ENCODE measurements at regions not wholly inside any gene's neighbourhood (a gene's known extent, or its start where the extent isn't known, plus 50 kb on each side); places are given as distances from the start of the nearest gene placed in this dataset.
"Not testable (repeated sequence)": the region's sequence is repeated elsewhere in the genome, so short reads cannot be mapped to it uniquely, and the experiment has no call there.

- no peak for DNase-seq (ENCODE audit: low read depth)
Observed at GRCh38 chr14:25699981-25700380, 650.0 kb upstream of the STXBP6 start.

DNA sequence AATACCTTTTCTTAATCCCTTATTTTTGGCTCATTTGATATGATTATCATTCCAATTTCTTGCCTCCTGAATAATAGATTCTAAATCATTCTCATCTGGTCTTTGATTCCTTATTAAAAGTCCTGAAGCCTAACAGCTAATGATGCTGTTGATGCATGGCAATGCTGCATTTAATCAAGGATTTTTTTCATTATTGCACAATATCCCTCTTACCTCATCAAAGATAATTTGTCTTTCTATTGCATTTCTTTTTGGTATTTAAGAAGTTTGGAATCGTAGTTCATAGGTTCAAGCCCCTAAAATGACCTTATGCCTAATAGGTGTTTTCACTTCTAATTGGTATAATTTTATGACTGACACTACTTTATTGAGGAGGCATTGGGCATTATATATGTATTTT lies 648.2 kb upstream of the STXBP6 start:
- no peak for DNase-seq (ENCODE audit: low read depth)

- no peak for DNase-seq (ENCODE audit: low read depth)
Observed at GRCh38 chr14:25696176-25696575, 646.2 kb upstream of the STXBP6 start.

- DNase-seq (ENCODE audit: low read depth): no peak
Observed at GRCh38 chr14:25685004-25685403, 635.1 kb upstream of the STXBP6 start.

- DNase-seq (ENCODE audit: low read depth): no peak
Observed at GRCh38 chr14:25680934-25681333, 631.0 kb upstream of the STXBP6 start.

DNA sequence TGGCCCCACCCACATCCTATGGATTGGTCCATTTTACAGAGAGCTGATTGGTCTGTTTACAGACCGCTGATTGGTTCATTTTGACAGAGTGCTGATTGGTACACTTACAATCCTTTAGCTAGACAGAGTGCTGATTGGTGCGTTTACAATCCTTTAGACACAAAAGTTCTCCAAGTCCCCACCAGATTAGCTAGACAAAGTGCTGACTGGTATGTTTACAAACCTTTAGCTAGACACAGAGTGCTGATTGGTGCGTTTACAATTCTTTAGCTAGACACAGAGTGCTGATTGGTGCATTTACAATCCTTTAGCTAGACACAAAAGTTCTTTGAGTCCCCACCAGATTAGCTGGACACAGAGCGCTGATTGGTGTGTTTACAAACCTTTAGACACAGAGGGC lies 630.6 kb upstream of the STXBP6 start:
- DNase-seq (ENCODE audit: low read depth): not testable (repeated sequence)

DNA sequence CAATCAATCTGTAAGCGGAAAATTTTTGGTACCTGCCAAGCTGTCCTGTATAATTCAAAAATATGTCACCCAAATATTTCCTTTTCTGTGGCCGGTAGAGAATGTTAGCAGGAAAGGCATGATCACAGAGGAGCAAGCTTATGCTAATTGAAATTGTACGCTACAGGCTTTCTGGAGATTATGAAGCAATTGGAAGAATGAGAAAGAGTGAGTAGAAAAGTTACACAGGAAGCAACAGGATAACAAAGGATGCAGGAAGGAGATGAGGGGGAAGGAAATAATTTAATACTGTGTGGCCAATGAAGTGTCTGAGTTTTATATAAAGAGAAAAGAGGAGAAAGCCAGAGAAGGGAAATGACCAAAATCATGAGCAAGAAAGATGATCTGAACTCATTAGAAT lies 627.2 kb upstream of the STXBP6 start:
- no peak for DNase-seq (ENCODE audit: low read depth)

DNA sequence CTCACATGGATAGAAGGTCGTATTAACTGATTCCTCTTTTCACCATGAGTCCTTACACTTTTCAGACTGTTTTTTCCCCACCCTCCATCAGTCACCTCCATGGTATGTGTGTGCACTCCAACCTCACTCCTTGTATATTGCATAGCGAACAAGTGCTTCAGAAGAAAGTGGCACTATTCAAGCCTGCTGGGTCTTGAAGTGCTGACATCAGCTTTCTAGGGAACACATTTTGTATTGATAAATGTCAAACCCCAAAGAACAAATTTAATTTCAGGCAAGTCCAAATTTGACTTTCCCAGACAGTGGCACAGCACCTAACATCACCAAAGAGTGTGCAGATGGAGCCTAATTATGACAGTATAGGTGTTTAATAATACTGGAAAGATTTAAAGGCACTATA lies 617.4 kb upstream of the STXBP6 start:
- DNase-seq (ENCODE audit: low read depth): no peak

DNA sequence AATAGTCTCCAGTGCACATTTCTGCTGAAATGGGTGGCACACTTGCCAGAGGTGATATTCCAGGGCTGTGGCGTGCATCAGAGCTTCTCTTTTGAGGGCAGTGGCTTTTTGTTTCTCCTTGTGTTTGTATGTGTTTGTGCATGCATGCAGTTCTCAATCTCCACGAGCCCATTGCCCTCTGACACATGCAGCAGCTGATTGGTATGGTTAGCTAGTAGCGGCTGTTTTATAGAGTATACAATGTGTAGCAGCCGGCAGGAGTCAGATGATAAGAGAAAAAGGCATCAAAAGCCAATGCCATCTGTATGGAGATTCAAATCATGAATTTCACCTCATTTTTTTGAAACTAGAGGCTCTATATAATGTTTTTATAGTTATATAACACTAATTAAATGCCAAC lies 616.9 kb upstream of the STXBP6 start:
- no peak for DNase-seq (ENCODE audit: low read depth)

- no peak for DNase-seq (ENCODE audit: low read depth)
Observed at GRCh38 chr14:25658988-25659387, 609.0 kb upstream of the STXBP6 start.

GRCh38 chr14:25630447-25630846 lies 580.5 kb upstream of the STXBP6 start:
- no peak for DNase-seq (ENCODE audit: low read depth)

DNA sequence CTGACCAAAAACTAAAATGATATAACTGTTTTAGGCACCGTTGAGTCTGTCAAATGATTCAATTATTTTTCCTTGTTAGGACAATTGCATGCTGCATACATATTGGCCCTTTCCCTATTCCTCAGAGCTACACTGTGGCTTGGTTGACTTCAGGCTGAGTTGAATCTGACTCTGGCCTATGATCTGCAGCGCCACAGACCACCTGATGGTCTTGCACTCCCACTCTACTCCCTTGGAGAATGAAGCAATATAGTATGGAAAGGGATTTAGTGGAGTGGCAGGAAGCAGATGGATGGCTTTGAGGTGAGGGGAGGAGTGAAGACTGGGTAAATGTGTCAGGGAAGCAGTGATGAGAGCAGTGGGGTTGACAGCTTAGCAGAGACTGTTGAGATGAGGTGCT lies 579.0 kb upstream of the STXBP6 start:
- DNase-seq (ENCODE audit: low read depth): no peak

GRCh38 chr14:25628390-25628789 lies 578.4 kb upstream of the STXBP6 start:
- no peak for DNase-seq (ENCODE audit: low read depth)

DNA sequence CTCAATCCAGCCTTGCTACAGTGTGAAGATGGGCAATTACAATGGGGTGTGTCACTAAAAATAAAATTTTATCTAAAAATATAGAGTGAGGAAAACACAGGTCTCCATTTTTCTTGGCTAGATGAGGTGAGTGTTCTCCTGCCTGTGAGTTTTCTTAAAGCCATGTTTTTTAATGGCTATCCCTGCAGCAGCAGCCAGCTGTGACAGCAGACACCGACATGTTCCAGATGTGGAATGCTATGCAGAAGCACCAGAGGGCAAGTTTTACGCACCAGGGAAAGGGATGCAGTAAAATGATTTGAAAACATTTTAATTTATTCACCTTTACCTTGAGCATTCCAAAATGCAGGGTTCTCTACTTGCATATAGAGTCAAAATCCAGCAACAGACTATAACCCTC lies 577.0 kb upstream of the STXBP6 start:
- DNase-seq (ENCODE audit: low read depth): no peak

- no peak for DNase-seq (ENCODE audit: low read depth)
Observed at GRCh38 chr14:25622763-25623162, 572.8 kb upstream of the STXBP6 start.

DNA sequence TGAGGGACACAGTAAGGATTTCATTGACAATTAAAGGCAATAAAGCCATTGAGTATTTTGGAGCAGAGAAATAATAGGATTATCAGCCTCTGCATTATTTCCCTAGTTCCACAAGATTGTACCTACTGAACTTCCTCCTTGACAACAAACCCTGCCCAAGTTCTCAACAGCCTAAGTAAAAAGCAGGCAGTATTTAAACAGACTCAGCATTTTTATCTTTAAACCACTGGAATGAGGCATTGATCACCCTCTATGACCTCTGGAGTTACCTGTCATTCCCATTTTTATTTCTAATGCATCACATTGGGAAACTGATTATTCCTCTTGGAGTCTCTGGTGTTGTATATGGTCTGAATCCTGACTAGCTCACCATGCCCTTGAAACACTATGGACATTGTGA lies 570.6 kb upstream of the STXBP6 start:
- DNase-seq (ENCODE audit: low read depth): no peak

DNA sequence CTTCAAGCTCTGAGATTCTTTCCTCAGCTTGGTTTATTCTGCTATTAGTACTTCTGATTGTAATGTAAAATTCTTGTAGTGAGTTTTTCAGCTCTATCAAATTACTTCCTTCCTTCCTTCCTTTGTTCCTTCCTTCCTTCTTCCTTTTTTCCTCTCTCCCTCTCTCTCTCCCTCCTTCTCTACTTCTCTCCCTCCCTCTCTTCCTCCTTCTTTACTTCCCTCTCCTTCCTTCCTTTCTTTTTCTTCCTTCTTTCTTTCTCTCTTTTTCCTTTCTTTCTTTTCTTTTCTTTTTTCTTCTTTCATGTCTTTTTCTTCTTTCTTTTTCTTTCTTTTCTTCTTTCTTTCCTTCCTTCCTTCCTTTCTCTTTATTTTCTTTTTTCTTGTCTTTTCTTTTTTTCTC lies 565.2 kb upstream of the STXBP6 start:
- DNase-seq (ENCODE audit: low read depth): no peak

DNA sequence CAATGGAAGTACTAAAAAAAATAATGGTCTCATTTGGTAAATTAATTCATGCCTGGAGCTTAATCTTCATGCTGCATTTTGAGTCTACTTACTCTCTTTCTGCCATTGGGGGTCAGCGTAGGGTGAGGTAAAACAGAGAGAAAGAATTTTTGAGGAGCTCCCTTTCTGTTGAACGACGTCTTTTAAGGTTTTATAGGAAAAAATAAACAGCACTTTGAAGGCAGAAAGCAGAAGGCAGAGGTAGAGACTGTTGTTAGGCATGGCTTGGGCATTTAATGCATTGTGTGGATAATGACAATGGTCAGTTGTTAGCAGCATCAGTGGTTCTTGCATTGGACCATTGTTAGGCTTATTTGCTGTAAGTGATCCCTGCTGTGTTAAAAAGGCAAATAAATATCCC lies 557.2 kb upstream of the STXBP6 start:
- DNase-seq (ENCODE audit: low read depth): no peak

- no peak for DNase-seq (ENCODE audit: low read depth)
Observed at GRCh38 chr14:25602106-25602505, 552.2 kb upstream of the STXBP6 start.

- DNase-seq (ENCODE audit: low read depth): no peak
Observed at GRCh38 chr14:25588751-25589150, 538.8 kb upstream of the STXBP6 start.

DNA sequence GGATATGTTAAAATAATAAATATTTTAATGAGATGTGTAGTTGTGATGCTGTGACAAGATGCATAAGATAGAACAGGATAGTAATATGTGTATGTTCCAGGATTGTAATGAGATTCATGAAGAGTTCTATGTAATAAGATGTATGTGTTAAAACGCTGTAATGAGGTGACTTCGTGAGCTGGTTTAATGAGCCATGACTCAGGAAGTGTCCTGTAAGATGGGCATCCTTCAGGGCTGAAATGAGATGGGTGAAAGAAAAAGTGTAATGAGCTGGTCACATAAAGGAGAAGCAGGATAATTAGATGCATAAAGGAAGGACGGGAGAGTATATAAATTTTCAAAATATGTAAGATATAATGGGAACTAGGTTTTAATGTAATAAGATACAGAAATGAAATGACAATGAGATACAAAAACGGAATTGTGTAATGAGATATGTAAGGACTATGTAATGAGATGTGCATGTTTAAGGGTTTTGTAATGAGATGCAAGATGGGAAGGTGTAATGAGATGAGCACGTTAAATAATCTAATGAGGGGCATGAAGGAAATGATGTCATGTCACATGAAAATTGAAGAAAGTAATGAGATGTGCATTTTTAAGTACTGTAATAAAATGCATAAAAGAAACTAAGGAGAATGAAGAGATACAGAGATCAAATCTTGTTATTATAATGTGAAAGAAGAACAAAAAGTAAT lies 524.8 kb upstream of the STXBP6 start:
- no peak for DNase-seq (ENCODE audit: low read depth)

- no peak for DNase-seq (ENCODE audit: low read depth)
Observed at GRCh38 chr14:25570483-25570882, 520.5 kb upstream of the STXBP6 start.

- DNase-seq (ENCODE audit: low read depth): no peak
Observed at GRCh38 chr14:25557466-25557865, 507.5 kb upstream of the STXBP6 start.

- DNase-seq (ENCODE audit: low read depth): no peak
Observed at GRCh38 chr14:25552826-25553225, 502.9 kb upstream of the STXBP6 start.

- no peak for DNase-seq (ENCODE audit: low read depth)
Observed at GRCh38 chr14:25551674-25552073, 501.7 kb upstream of the STXBP6 start.
